Activated CD4-positive, alpha-beta T cell treated with anti-CD3 and anti-CD28 coated beads for 36 hours (primary cell): ENCODE measurements at regions not wholly inside any gene's neighbourhood (a gene's known extent, or its start where the extent isn't known, plus 50 kb on each side); places are given as distances from the start of the nearest gene placed in this dataset.
"Not testable (repeated sequence)": the region's sequence is repeated elsewhere in the genome, so short reads cannot be mapped to it uniquely, and the experiment has no call there.

ENCODE experiments used
- ATAC-seq: fragments of 200-7000 bp; cut with Tn5 transposase; one replicate; pipeline ENCODE4 v1.10.0; 2021; ENCODE audit warnings: mild to moderate bottlenecking, moderate library complexity
- CTCF ChIA-PET: fragments of 350-600 bp; sonication (Branson Sonifier 250); formaldehyde crosslinking; loops from one replicate; lab custom pipeline; 2021; ENCODE audit warnings: antibody characterized with exemption; lab: Charles Lee
- POLR2A ChIA-PET: fragments of 350-600 bp; sonication (Branson Sonifier 250); formaldehyde crosslinking; loops from one replicate; lab custom pipeline; 2021; ENCODE audit warnings: antibody characterized with exemption, inconsistent platforms; lab: Charles Lee
- DNase-seq: peaks from one replicate; pipeline ENCODE4 v3.0.0-alpha.2; 2020
- H3K27ac Mint-ChIP-seq: one replicate; pipeline ENCODE4 v1.8.0; 2021; ENCODE audit warnings: mixed read lengths
- H3K27me3 Mint-ChIP-seq: one replicate; pipeline ENCODE4 v1.8.0; 2021; ENCODE audit warnings: mixed read lengths
- H3K36me3 Mint-ChIP-seq: one replicate; pipeline ENCODE4 v1.8.0; 2021; ENCODE audit warnings: low read depth, mixed read lengths
- H3K4me1 Mint-ChIP-seq: one replicate; pipeline ENCODE4 v1.8.0; 2021; ENCODE audit warnings: mixed read lengths
- H3K4me3 Mint-ChIP-seq: one replicate; pipeline ENCODE4 v1.8.0; 2021; ENCODE audit warnings: mild to moderate bottlenecking, moderate library complexity, mixed read lengths
- H3K9me3 Mint-ChIP-seq: one replicate; pipeline ENCODE4 v1.8.0; 2021; ENCODE audit warnings: low read depth, mixed read lengths
- intact Hi-C, 2 experiments: fragments of 100-400 bp; cut with DNase I in 1 of 2; cut with micrococcal nuclease in 1 of 2; formaldehyde crosslinking; loops; one replicate each; pipeline versions ENCODE4 v1.14.2 to v1.15.1; 2022 to 2024; cut with DNase I, micrococcal nuclease

DNA sequence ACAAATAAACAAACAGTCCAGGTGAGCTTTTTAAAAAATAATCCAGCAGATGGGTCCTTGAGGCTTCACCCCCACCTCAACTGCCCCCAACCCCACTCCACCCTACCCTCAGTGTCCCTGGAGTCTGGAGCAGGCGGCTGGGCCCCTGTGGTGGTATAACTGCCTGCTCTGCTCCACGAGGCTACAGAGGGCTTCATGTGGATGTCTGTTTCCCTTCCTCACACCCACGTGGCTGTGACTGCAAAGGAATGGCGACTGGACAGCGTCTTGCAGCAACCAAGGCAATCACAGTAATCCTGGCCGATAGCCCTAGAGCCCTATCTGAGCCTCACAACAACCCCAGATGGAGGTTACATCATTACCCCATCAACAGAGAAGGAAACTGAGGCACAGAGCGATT, 76.5 kb downstream of the SLC2A10 start:
- intact Hi-C loops = no loop called here
- Mint-ChIP-seq H3K4me3 (no peak overlapping the region), H3K27ac (no peak overlapping the region), H3K36me3 (no peaks in the 10 kb centered on the region), H3K4me1 (no peaks in the 10 kb centered on the region), H3K9me3 (no peaks in the 10 kb centered on the region), H3K27me3 (peaks cover 8% of the 10 kb centered on the region)
- ChIA-PET CTCF (no interaction called here), POLR2A (no interaction called here)
- ATAC-seq = no peak
- DNase-seq = no peak

GRCh38 chr20:46786566-46786965, 77.1 kb downstream of the SLC2A10 start:
- Mint-ChIP-seq H3K36me3 (no peaks in the 10 kb centered on the region), H3K27ac (no peak overlapping the region), H3K4me3 (no peak overlapping the region), H3K27me3 (peaks cover 8% of the 10 kb centered on the region), H3K9me3 (no peaks in the 10 kb centered on the region), H3K4me1 (no peaks in the 10 kb centered on the region)
- ChIA-PET POLR2A (no interaction called here), CTCF (no interaction called here)
- DNase-seq (no peak), ATAC-seq (no peak)
- intact Hi-C loops = no loop called here

GRCh38 chr20:46787991-46788762, 78.7 kb downstream of the SLC2A10 start:
- ATAC-seq = no peak
- intact Hi-C loops = no loop called here
- no peak for DNase-seq
- Mint-ChIP-seq H3K4me3 (no peak overlapping the region), H3K4me1 (no peaks in the 10 kb centered on the region), H3K9me3 (no peaks in the 10 kb centered on the region), H3K27me3 (peaks cover 11% of the 10 kb centered on the region), H3K27ac (no peak overlapping the region), H3K36me3 (no peaks in the 10 kb centered on the region)
- POLR2A ChIA-PET = no interaction called here
- CTCF ChIA-PET = no interaction called here

DNA sequence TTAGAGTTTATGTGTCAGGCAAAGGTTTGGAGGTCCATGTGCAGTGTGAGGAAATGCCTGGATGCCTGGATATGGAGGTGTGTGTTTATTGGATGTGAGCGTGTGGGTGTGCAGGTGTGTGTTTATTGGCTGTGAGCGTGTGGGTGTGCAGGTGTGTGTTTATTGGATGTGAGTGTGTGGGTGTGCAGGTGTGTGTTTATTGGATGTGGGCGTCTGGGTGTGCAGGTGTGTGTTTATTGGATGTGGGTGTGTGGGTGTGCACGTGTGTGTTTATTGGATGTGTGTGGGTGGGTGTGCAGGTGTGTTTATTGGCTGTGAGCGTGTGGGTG, 79.3 kb downstream of the SLC2A10 start:
- H3K36me3 Mint-ChIP-seq, H3K4me1 Mint-ChIP-seq, DNase-seq, H3K9me3 Mint-ChIP-seq, intact Hi-C loops, ATAC-seq, CTCF ChIA-PET, POLR2A ChIA-PET, H3K27ac Mint-ChIP-seq, H3K4me3 Mint-ChIP-seq: not testable (repeated sequence)
- H3K27me3 Mint-ChIP-seq = peaks cover 11% of the 10 kb centered on the region

GRCh38 chr20:46789339-46790028, 80.0 kb downstream of the SLC2A10 start:
- Mint-ChIP-seq H3K4me3 (no peak overlapping the region), H3K4me1 (no peaks in the 10 kb centered on the region), H3K36me3 (no peaks in the 10 kb centered on the region), H3K27ac (no peak overlapping the region), H3K27me3 (peaks cover 11% of the 10 kb centered on the region), H3K9me3 (no peaks in the 10 kb centered on the region)
- intact Hi-C loops = no loop called here
- ChIA-PET POLR2A (no interaction called here), CTCF (no interaction called here)
- ATAC-seq (no peak), DNase-seq (no peak)

DNA sequence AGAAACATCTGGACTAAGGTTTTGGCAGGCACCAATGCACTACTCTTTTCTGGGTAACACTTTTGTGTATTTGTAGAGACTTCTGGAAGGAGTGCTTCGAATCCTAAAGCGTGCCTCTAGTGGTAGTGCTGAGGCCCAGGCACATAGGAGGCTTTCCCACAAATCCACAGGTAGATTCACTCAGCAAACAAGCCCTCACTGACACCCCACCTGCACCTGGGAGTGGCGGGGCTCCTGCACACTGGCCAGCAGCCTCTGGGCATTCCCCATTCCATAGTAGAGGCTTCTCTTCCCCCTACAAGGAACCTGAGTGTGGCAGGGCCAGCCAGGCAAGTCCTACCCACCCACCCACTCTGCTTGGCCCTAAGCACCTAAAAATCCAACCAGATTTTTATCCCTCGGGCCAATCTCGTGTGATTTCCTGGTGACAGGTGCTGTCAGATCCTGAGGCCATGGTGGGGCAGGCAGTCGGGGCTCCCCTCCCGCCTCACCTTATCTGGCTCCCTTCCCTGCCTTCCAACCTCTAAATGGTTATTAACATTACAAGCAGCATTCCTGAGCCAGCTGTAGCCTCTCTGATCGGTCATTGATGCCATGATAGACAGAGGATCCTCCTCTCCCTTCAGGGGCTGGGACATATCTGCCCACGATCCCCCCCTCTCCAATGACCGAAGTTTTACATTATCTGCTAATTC, 82.4 kb downstream of the SLC2A10 start:
- Mint-ChIP-seq H3K9me3 (no peaks in the 10 kb centered on the region), H3K27me3 (peaks cover 9% of the 10 kb centered on the region), H3K4me1 (no peaks in the 10 kb centered on the region), H3K36me3 (no peaks in the 10 kb centered on the region), H3K27ac (no peak overlapping the region), H3K4me3 (no peak overlapping the region)
- ChIA-PET CTCF (interaction anchor here (1.0 kb wide), 1 partner anchor 38 kb away, joined by 3 read pairs; no protein-coding TSS in a partner anchor), POLR2A (no interaction called here)
- intact Hi-C loops = no loop called here
- ATAC-seq = no peak
- DNase-seq = no peak

GRCh38 chr20:46797206-46797605, 87.8 kb downstream of the SLC2A10 start:
- Mint-ChIP-seq H3K9me3 (no peaks in the 10 kb centered on the region), H3K27me3 (peaks cover 13% of the 10 kb centered on the region), H3K4me3 (no peak overlapping the region), H3K27ac (no peak overlapping the region), H3K4me1 (no peaks in the 10 kb centered on the region), H3K36me3 (no peaks in the 10 kb centered on the region)
- DNase-seq (no peak), ATAC-seq (no peak)
- ChIA-PET CTCF (no interaction called here), POLR2A (no interaction called here)
- intact Hi-C loops = no loop called here

- H3K36me3 Mint-ChIP-seq = no peaks in the 10 kb centered on the region
- CTCF ChIA-PET = no interaction called here
- DNase-seq (no peak), ATAC-seq (no peak)
- H3K27me3 Mint-ChIP-seq = peaks cover 15% of the 10 kb centered on the region
- no peak overlapping the region for H3K27ac Mint-ChIP-seq
- intact Hi-C loops = no loop called here
- no peaks in the 10 kb centered on the region for H3K4me1 Mint-ChIP-seq
- POLR2A ChIA-PET = no interaction called here
- no peaks in the 10 kb centered on the region for H3K9me3 Mint-ChIP-seq
- no peak overlapping the region for H3K4me3 Mint-ChIP-seq
Measured at GRCh38 chr20:46798430-46798829, 89.0 kb downstream of the SLC2A10 start.

DNA sequence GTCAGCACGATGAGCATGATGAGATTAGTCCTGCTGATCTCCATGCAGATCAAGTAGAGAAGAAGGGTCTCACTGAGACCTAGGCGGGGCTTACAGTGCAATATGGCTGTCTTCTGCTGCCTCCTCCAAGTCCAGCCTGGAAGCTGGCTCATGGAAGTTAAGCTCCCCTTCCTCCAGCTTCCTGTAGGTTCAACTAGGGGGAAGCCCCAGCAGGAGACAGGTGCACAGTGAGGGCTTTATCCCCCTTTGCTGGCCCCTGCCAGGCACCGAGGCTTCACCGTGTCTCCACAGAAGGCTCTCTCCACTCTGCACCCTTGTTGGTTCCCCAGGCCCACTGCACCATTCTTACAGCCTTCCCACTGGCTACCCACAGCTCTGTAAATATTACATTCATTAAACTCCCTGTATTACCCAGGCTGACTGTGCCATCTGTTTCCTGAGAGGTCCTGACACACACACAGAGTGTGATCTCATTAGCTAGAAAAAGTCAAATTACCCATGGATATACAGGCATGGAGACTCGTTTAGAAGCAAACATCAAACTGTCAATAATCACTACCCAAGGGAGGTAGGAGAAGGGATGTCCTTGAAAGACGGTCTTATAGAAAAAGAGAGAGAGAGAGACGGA, 90.4 kb downstream of the SLC2A10 start:
- no peak for DNase-seq
- H3K4me1 Mint-ChIP-seq = no peaks in the 10 kb centered on the region
- ChIA-PET POLR2A (no interaction called here), CTCF (interaction anchor here (1.0 kb wide), 1 partner anchor 41 kb away, joined by 3 read pairs; no protein-coding TSS in a partner anchor)
- H3K36me3 Mint-ChIP-seq = no peaks in the 10 kb centered on the region
- no peak overlapping the region for H3K4me3 Mint-ChIP-seq
- no peak overlapping the region for H3K27ac Mint-ChIP-seq
- H3K9me3 Mint-ChIP-seq = no peaks in the 10 kb centered on the region
- intact Hi-C loops = no loop called here
- ATAC-seq = no peak
- peaks cover 22% of the 10 kb centered on the region for H3K27me3 Mint-ChIP-seq

GRCh38 chr20:46800409-46800804, 91.0 kb downstream of the SLC2A10 start:
- ATAC-seq = no peak
- intact Hi-C loops = no loop called here
- H3K27me3 Mint-ChIP-seq = peaks cover 22% of the 10 kb centered on the region
- H3K36me3 Mint-ChIP-seq = no peaks in the 10 kb centered on the region
- H3K4me3 Mint-ChIP-seq = no peak overlapping the region
- no peak overlapping the region for H3K27ac Mint-ChIP-seq
- no peaks in the 10 kb centered on the region for H3K4me1 Mint-ChIP-seq
- DNase-seq = no peak
- H3K9me3 Mint-ChIP-seq = no peaks in the 10 kb centered on the region
- ChIA-PET POLR2A (no interaction called here), CTCF (interaction anchor here (0.5 to 1.0 kb wide), 2 partner anchors 9 to 42 kb away, joined by 3 read pairs; no protein-coding TSS in a partner anchor)

DNA sequence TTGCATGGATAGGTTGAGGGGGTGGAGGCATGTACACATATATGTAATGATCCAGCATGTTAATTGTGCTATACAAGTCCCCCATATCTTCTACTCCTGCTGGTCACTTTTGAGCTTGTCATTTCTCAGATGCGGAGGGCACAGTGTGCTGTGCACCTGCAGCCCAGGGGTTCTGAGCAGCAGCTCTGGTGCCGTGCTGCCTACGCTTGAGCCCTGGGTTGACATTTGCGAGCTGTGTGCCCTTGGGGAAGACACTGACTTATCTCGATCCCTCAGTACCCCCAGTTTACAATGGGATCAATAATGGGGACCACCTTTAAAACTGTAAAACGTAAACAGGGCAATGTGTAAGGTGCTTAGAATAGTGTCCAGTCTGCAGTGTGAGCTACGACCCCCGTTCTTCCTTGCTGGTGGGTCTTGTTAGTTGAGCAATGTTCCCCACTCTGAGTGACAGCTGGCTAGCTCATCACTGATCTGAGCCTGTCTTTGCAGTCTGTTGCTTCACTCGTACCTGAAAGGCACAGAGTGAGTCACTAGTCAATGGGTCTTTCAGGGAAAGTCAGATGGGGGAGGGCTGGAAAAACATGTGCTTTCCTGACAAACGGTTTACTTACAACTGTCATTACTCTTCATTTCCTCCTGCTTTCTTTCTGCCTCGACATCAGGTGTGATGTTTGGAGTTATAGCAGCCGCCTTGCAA, 91.7 kb downstream of the SLC2A10 start:
- no peak for DNase-seq
- H3K4me1 Mint-ChIP-seq = no peaks in the 10 kb centered on the region
- peaks cover 22% of the 10 kb centered on the region for H3K27me3 Mint-ChIP-seq
- ChIA-PET CTCF (interaction anchor here (0.5 kb wide), 1 partner anchor 8 kb away, joined by 3 read pairs; no protein-coding TSS in a partner anchor), POLR2A (no interaction called here)
- intact Hi-C loops = no loop called here
- no peak overlapping the region for H3K27ac Mint-ChIP-seq
- H3K36me3 Mint-ChIP-seq = no peaks in the 10 kb centered on the region
- no peak for ATAC-seq
- no peak overlapping the region for H3K4me3 Mint-ChIP-seq
- H3K9me3 Mint-ChIP-seq = no peaks in the 10 kb centered on the region
